Stomach (tissue), 8 donors: ENCODE measurements at regions not wholly inside any gene's neighbourhood (a gene's known extent, or its start where the extent isn't known, plus 50 kb on each side); places are given as distances from the start of the nearest gene placed in this dataset.

ENCODE experiments used
- DNase-seq, 2 donors: peaks; one replicate each; pipeline versions ENCODE4 v3.0.0 to v3.0.0-alpha.2; 2013 to 2019
- H3K27ac ChIP-seq, 5 donors: fragments of 200-600 bp in 4 of 5; sonication (generic) in 4 of 5; one replicate each; pipeline ENCODE4 v1.5.1; 2013 to 2019; ENCODE audit warnings: mild to moderate bottlenecking in 1 of 5, moderate library complexity in 1 of 5
- H3K27me3 ChIP-seq, 3 donors: fragments of 200-600 bp; sonication (generic); one replicate each; pipeline ENCODE4 v1.5.1; 2017 to 2019; ENCODE audit warnings: mixed run types in 1 of 3
- H3K36me3 ChIP-seq, 4 donors: fragments of 200-600 bp; sonication (generic); 1 replicate in 3 of 4; 2 replicates in 1 of 4; pipeline ENCODE4 v1.5.1; 2016 to 2019
- H3K4me1 ChIP-seq, 4 donors: fragments of 200-600 bp; sonication (generic); one replicate each; pipeline ENCODE4 v1.5.1; 2016 to 2019
- H3K4me3 ChIP-seq, 4 donors: fragments of 200-600 bp; sonication (generic) in 3 of 4; one replicate each; pipeline ENCODE4 v1.5.1; 2016 to 2019; ENCODE audit warnings: mild to moderate bottlenecking in 1 of 4
- H3K9me3 ChIP-seq, 4 donors: fragments of 200-600 bp; sonication (generic); one replicate each; pipeline ENCODE4 v1.5.1; 2016 to 2019
- EP300 ChIP-seq: sonication (generic); formaldehyde crosslinking; IDR thresholded peaks from one replicate; pipeline ENCODE4 v1.6.1; 2017; ENCODE audit warnings: antibody characterized with exemption
- POLR2A ChIP-seq, 4 donors: fragments of 450-650 bp; IDR thresholded peaks; one replicate each; pipeline ENCODE4 v1.6.1; 2016; ENCODE audit warnings: antibody characterized with exemption in 4 of 4, control low read depth in 2 of 4, mild to moderate bottlenecking in 1 of 4, moderate library complexity in 1 of 4
- POLR2AphosphoS5 ChIP-seq, 3 donors: sonication (generic); formaldehyde crosslinking; IDR thresholded peaks; one replicate each; pipeline ENCODE4 v1.6.1; 2016; ENCODE audit warnings: antibody characterized with exemption in 3 of 3
- WGBS, 5 donors: extraction: QIAGEN DNeasy Blood & Tissue Kit in 3 of 5; methylation state at CpG; one replicate each; pipeline versions ENCODE4 v1.1.5 to v1.1.7; 2013 to 2018; 5-methylcytosine and 5-hydroxymethylcytosine counted together
- intact Hi-C: fragments of 100-400 bp; cut with DNase I; formaldehyde crosslinking; loops from one replicate; pipeline ENCODE4 v1.15.1; 2023; ENCODE audit warnings: low total_unique reads
- TF ChIP-seq, protein P1 (sequence below), 7 experiments: fragments of 450-650 bp in 4 of 7; fragments of 200-600 bp in 3 of 7; sonication (generic) in 3 of 7; IDR thresholded peaks; one replicate each; pipeline ENCODE4 v1.5.1; 2016 to 2019; ENCODE audit warnings: antibody characterized with exemption in 7 of 7, control low read depth in 2 of 7, mild to moderate bottlenecking in 1 of 7
- donor health status: healthy with polysubstance abuse.
- donor health status: Bipolar disorder and iron deficiency.
- donor health status: healthy.

DNA sequence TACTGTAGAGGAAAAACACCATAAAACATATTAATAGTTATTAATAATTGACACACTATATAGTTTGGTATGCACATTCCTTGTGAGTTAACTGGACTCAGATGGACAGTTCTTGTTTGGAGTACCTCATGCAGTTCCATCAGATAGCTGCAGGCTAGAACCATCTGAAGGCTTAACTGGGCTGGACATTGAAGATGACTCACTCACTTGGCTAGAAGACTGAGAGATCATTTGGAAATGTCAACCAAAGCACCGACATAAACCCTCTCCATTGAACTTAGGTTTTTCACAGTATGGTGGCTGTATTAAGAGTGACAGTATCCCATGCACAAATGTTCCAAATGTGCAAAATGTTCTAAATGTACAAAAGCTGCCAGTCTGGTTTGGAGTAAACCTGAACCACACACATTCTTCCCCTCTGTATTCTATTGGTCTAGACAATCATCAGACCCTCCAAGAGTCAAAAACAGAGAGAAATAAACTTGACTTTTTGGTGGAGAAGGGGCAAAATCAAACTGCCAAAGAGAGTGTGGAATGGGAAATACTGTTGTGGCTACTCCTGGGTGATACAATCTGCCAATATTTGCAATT, 708.4 kb downstream of the KCNT2 start:
- Histone ChIP-seq H3K36me3 (no peaks in the 10 kb centered on the region), H3K27me3 (no peaks in the 10 kb centered on the region), H3K9me3 (no peaks in the 10 kb centered on the region), H3K27ac (no peak overlapping the region), H3K4me1 (no peaks in the 10 kb centered on the region), H3K4me3 (no peak overlapping the region)
- TF ChIP-seq POLR2AphosphoS5 (IDR thresholded peaks at IDR 0.05) (no peak), POLR2A (IDR thresholded peaks at IDR 0.05) (no peak), EP300 (no peak)
- TF ChIP-seq, protein P1, sequence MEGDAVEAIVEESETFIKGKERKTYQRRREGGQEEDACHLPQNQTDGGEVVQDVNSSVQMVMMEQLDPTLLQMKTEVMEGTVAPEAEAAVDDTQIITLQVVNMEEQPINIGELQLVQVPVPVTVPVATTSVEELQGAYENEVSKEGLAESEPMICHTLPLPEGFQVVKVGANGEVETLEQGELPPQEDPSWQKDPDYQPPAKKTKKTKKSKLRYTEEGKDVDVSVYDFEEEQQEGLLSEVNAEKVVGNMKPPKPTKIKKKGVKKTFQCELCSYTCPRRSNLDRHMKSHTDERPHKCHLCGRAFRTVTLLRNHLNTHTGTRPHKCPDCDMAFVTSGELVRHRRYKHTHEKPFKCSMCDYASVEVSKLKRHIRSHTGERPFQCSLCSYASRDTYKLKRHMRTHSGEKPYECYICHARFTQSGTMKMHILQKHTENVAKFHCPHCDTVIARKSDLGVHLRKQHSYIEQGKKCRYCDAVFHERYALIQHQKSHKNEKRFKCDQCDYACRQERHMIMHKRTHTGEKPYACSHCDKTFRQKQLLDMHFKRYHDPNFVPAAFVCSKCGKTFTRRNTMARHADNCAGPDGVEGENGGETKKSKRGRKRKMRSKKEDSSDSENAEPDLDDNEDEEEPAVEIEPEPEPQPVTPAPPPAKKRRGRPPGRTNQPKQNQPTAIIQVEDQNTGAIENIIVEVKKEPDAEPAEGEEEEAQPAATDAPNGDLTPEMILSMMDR (IDR thresholded peaks at IDR 0.05) = no peak
- 47 to 68% (median 61%) methylated on average over 1 of the region's 1 CpG for WGBS, 5 donors
- intact Hi-C loops = no loop called here
- no peak for DNase-seq

DNA sequence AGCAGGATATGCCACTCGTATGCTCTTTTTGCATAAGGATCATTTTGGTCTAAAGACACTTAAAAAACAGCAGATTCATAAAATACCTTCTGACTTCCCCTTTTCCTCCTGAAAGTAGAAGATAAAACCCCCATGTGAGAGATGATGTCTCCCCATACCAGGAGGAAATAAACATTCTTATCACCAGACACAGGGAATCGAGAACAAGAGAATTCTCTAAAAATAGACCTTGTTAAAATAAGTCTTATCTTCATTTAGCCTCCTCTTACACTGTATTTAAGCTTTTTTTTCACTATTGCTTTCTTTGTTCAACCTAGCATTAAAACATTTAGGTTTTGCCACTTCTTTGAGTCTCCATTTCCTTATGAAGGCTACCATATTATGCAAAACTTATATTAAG, 709.3 kb downstream of the KCNT2 start:
- intact Hi-C loops = no loop called here

DNA sequence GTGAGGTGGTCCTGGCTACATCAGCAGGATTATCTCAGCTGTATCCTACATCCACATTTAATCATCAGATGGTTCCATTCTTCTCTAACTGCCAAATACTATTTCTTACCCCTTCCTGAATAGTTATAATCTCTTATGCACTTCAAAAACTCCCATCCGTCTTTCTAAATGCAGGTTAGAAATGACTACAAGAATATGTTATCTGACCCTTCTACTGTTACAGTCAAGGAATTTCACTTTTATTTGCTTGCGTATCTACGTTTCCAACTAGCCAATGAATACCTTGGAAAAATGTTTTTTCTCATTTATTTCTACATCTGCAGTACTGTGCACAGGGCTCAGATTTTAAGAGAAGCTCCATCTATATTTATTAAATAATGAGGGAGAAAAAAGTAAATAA, 709.9 kb downstream of the KCNT2 start:
- Histone ChIP-seq H3K27ac (no peak overlapping the region), H3K27me3 (no peaks in the 10 kb centered on the region), H3K36me3 (no peaks in the 10 kb centered on the region), H3K9me3 (no peaks in the 10 kb centered on the region), H3K4me1 (no peaks in the 10 kb centered on the region), H3K4me3 (no peak overlapping the region)
- DNase-seq = no peak
- intact Hi-C loops = no loop called here
- no peak for TF ChIP-seq POLR2AphosphoS5 (IDR thresholded peaks at IDR 0.05)
- TF ChIP-seq, protein P1 (IDR thresholded peaks at IDR 0.05) = no peak
- no peak for TF ChIP-seq EP300
- WGBS, 5 donors = 69 to 75% (median 72%) methylated on average over 3 of the region's 3 CpGs

More for the DNA sequence above, 709.3 kb downstream of the KCNT2 start:
- Histone ChIP-seq H3K27me3 (no peaks in the 10 kb centered on the region), H3K4me3 (no peak overlapping the region), H3K27ac (no peak overlapping the region), H3K4me1 (no peaks in the 10 kb centered on the region), H3K36me3 (no peaks in the 10 kb centered on the region), H3K9me3 (no peaks in the 10 kb centered on the region)
- WGBS, 5 donors = 29 to 39% (median 30%) methylated on average over 2 of the region's 2 CpGs
- no peak for DNase-seq
- TF ChIP-seq POLR2A (IDR thresholded peaks at IDR 0.05) (no peak), EP300 (no peak), POLR2AphosphoS5 (IDR thresholded peaks at IDR 0.05) (no peak)
- TF ChIP-seq, protein P1 (IDR thresholded peaks at IDR 0.05) = no peak

DNA sequence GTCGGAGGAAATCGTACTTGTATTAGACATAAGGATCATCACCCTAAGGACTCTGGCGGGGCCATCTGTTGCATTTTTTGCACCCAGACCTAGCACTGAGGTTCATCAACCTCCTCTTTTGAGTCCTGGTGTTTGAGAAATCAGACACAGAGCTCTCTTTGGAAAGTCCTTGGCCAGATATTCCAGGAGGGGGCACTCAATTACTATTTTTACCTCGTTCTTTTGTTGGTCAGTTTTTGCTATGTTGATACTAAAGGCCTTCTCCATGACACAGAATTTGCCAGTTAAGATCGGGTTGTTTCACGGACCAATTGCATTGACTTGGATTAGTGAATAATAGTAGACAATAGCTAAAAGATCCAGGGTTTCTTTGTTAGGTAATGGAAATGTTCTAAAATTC, 711.2 kb downstream of the KCNT2 start:
- no peak for DNase-seq
- WGBS, 5 donors = 87 to 90% (median 90%) methylated on average over 6 of the region's 6 CpGs
- no peaks in the 10 kb centered on the region for H3K36me3 ChIP-seq
- TF ChIP-seq, protein P1 (IDR thresholded peaks at IDR 0.05) = no peak
- TF ChIP-seq POLR2A (IDR thresholded peaks at IDR 0.05) = no peak
- TF ChIP-seq EP300 = no peak
- TF ChIP-seq POLR2AphosphoS5 (IDR thresholded peaks at IDR 0.05) = no peak
- H3K27ac ChIP-seq = no peak overlapping the region
- H3K4me3 ChIP-seq = no peak overlapping the region
- H3K27me3 ChIP-seq = no peaks in the 10 kb centered on the region
- intact Hi-C loops = no loop called here
- no peaks in the 10 kb centered on the region for H3K9me3 ChIP-seq
- no peaks in the 10 kb centered on the region for H3K4me1 ChIP-seq
